Epithelial cell of prostate (primary cell): ENCODE measurements at regions not wholly inside any gene's neighbourhood (a gene's known extent, or its start where the extent isn't known, plus 50 kb on each side); places are given as distances from the start of the nearest gene placed in this dataset.
"Not testable (repeated sequence)": the region's sequence is repeated elsewhere in the genome, so short reads cannot be mapped to it uniquely, and the experiment has no call there.

Source experiments
- DNase-seq: peaks from one replicate; pipeline ENCODE4 v3.0.0-alpha.2; 2011; ENCODE audit warnings: low read depth, low spot score
- H3K27ac ChIP-seq: fragments of 450-650 bp; 2 replicates; pipeline ENCODE4 v1.5.1; 2017; ENCODE audit warnings: mild to moderate bottlenecking

GRCh38 chr7:26424319-26424718 is 132.7 kb downstream of the SNX10 start:
- not testable (repeated sequence) for H3K27ac ChIP-seq, DNase-seq

- no peak overlapping the region for H3K27ac ChIP-seq
- no peak for DNase-seq
Observed at GRCh38 chr7:26425655-26426054, 134.0 kb downstream of the SNX10 start.

GRCh38 chr7:26426096-26426495 is 134.4 kb downstream of the SNX10 start:
- DNase-seq: no peak
- no peak overlapping the region for H3K27ac ChIP-seq

GRCh38 chr7:26428571-26428970 is 136.9 kb downstream of the SNX10 start:
- no peak for DNase-seq
- H3K27ac ChIP-seq: no peak overlapping the region

GRCh38 chr7:26429168-26429567 is 137.5 kb downstream of the SNX10 start:
- H3K27ac ChIP-seq: no peak overlapping the region
- DNase-seq: no peak

GRCh38 chr7:26434974-26435373 is 143.3 kb downstream of the SNX10 start:
- no peak overlapping the region for H3K27ac ChIP-seq
- DNase-seq: no peak

GRCh38 chr7:26437003-26437532 is 145.4 kb downstream of the SNX10 start:
- DNase-seq: no peak
- no peak overlapping the region for H3K27ac ChIP-seq

- no peak for DNase-seq
- H3K27ac ChIP-seq: no peak overlapping the region
Observed at GRCh38 chr7:26438078-26438477, 146.4 kb downstream of the SNX10 start.

- DNase-seq: no peak
- H3K27ac ChIP-seq: no peak overlapping the region
Observed at GRCh38 chr7:26439521-26440232, 148.0 kb downstream of the SNX10 start.

GRCh38 chr7:26440233-26441001 is 148.8 kb downstream of the SNX10 start:
- no peak for DNase-seq
- no peak overlapping the region for H3K27ac ChIP-seq

GRCh38 chr7:26441002-26441521 is 149.4 kb downstream of the SNX10 start:
- no peak for DNase-seq
- H3K27ac ChIP-seq: no peak overlapping the region

- DNase-seq: no peak
- no peak overlapping the region for H3K27ac ChIP-seq
Observed at GRCh38 chr7:26441611-26442277, 150.1 kb downstream of the SNX10 start.

- DNase-seq: no peak
- H3K27ac ChIP-seq: no peak overlapping the region
Observed at GRCh38 chr7:26443006-26443405, 151.3 kb downstream of the SNX10 start.

GRCh38 chr7:26443751-26444150 is 152.1 kb downstream of the SNX10 start:
- H3K27ac ChIP-seq: no peak overlapping the region
- no peak for DNase-seq

GRCh38 chr7:26444555-26444954 is 152.9 kb downstream of the SNX10 start:
- H3K27ac ChIP-seq: no peak overlapping the region
- no peak for DNase-seq

- H3K27ac ChIP-seq: no peak overlapping the region
- no peak for DNase-seq
Observed at GRCh38 chr7:26447116-26447515, 155.5 kb downstream of the SNX10 start.

- DNase-seq: peak; percentile 34
- peak overlapping the region; percentile 53 for H3K27ac ChIP-seq
Observed at GRCh38 chr7:26449175-26450165, 157.8 kb downstream of the SNX10 start.

GRCh38 chr7:26451997-26452396 is 160.3 kb downstream of the SNX10 start:
- no peak for DNase-seq
- no peak overlapping the region for H3K27ac ChIP-seq

GRCh38 chr7:26454180-26454579 is 162.5 kb downstream of the SNX10 start:
- DNase-seq: no peak
- no peak overlapping the region for H3K27ac ChIP-seq
